ENCODE measurements at regions not wholly inside any gene's neighbourhood (a gene's known extent, or its start where the extent isn't known, plus 50 kb on each side); places are given as distances from the start of the nearest gene placed in this dataset.

DNA sequence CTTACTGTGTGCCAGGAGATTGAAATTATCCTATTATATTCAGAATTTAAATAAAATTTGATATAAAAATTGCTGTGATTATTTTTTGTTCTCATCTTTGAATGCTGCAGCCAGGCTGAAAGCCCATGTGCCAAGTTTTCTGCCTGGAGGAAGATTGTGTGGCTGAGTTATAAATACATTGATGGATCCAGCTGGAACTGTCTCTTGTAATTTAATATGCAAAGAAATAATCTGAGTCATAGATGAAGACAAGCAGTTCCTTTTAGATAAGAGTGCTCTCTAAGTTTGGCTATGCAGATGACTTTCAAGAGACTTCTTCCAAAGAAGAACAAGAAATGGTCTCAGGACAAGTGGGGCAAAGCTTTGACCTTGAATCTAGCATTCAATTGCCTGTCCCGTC lies 871.0 kb downstream of the CDH11 start:
- TF ChIP-seq, protein P1, sequence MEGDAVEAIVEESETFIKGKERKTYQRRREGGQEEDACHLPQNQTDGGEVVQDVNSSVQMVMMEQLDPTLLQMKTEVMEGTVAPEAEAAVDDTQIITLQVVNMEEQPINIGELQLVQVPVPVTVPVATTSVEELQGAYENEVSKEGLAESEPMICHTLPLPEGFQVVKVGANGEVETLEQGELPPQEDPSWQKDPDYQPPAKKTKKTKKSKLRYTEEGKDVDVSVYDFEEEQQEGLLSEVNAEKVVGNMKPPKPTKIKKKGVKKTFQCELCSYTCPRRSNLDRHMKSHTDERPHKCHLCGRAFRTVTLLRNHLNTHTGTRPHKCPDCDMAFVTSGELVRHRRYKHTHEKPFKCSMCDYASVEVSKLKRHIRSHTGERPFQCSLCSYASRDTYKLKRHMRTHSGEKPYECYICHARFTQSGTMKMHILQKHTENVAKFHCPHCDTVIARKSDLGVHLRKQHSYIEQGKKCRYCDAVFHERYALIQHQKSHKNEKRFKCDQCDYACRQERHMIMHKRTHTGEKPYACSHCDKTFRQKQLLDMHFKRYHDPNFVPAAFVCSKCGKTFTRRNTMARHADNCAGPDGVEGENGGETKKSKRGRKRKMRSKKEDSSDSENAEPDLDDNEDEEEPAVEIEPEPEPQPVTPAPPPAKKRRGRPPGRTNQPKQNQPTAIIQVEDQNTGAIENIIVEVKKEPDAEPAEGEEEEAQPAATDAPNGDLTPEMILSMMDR (IDR thresholded peaks at IDR 0.05; ENCODE audit: low read depth, low read length, poor library complexity, severe bottlenecking): no peak
- no peak for TF ChIP-seq EZH2phosphoT487 (IDR thresholded peaks at IDR 0.05; ENCODE audit: borderline replicate concordance, low read length)
- H3K4me2 ChIP-seq (ENCODE audit: low read length): no peak overlapping the region
- H3K9me3 ChIP-seq (ENCODE audit: control insufficient read depth, insufficient read depth, low read length): no peaks in the 10 kb centered on the region
- no peaks in the 10 kb centered on the region for H3K4me1 ChIP-seq (ENCODE audit: control insufficient read depth, low read length)
- H3K4me3 ChIP-seq (ENCODE audit: low read length): no peak overlapping the region
- no peaks in the 10 kb centered on the region for H3K27me3 ChIP-seq (ENCODE audit: control insufficient read depth, low read length)
- H3F3A ChIP-seq (ENCODE audit: control insufficient read depth, insufficient read depth): no peaks in the 10 kb centered on the region
- no peaks in the 10 kb centered on the region for H3K9me2 ChIP-seq (replicated peaks; ENCODE audit: control insufficient read depth, low read length)
- H4K20me1 ChIP-seq (ENCODE audit: control insufficient read depth, insufficient read depth, low read depth, low read length): no peaks in the 10 kb centered on the region
- no peak overlapping the region for H3K27ac ChIP-seq (ENCODE audit: low read depth, low read length)
- H3K36me3 ChIP-seq (ENCODE audit: control insufficient read depth, low read length): no peaks in the 10 kb centered on the region
- no peaks in the 10 kb centered on the region for H3K79me2 ChIP-seq (ENCODE audit: control insufficient read depth, low read length)

DNA sequence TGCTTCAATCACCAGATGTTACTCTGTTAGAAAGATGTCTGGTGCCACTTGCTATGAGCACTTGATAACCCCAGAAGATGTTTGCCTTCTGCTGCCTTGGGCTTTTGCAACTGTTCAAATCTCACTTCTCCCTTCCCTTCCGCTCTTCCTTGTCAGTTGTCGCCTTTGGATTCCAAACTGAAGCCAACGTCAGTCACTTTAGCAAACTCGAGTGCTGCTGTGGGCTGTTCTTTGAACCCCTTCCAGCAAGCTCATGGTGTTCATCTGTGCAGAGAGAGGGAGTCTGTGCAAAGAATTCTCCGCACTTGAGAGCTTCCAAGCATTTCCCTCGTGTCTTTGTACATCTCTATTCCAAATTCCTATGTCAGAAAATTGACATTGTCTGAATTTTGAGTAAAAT lies 879.4 kb downstream of the CDH11 start:
- no peaks in the 10 kb centered on the region for H3K4me1 ChIP-seq (ENCODE audit: control insufficient read depth, low read length)
- H3K79me2 ChIP-seq (ENCODE audit: control insufficient read depth, low read length): no peaks in the 10 kb centered on the region
- no peak overlapping the region for H3K27ac ChIP-seq (ENCODE audit: low read depth, low read length)
- H3K4me3 ChIP-seq (ENCODE audit: low read length): no peak overlapping the region
- no peak overlapping the region for H3K4me2 ChIP-seq (ENCODE audit: low read length)
- H4K20me1 ChIP-seq (ENCODE audit: control insufficient read depth, insufficient read depth, low read depth, low read length): no peaks in the 10 kb centered on the region
- no peaks in the 10 kb centered on the region for H3F3A ChIP-seq (ENCODE audit: control insufficient read depth, insufficient read depth)
- H3K36me3 ChIP-seq (ENCODE audit: control insufficient read depth, low read length): no peaks in the 10 kb centered on the region
- peaks cover 8% of the 10 kb centered on the region for H3K9me3 ChIP-seq (ENCODE audit: control insufficient read depth, insufficient read depth, low read length)
- H3K9me2 ChIP-seq (replicated peaks; ENCODE audit: control insufficient read depth, low read length): no peaks in the 10 kb centered on the region
- no peaks in the 10 kb centered on the region for H3K27me3 ChIP-seq (ENCODE audit: control insufficient read depth, low read length)
- TF ChIP-seq, protein P1 (IDR thresholded peaks at IDR 0.05; ENCODE audit: low read depth, low read length, poor library complexity, severe bottlenecking): no peak
- no peak for TF ChIP-seq EZH2phosphoT487 (IDR thresholded peaks at IDR 0.05; ENCODE audit: borderline replicate concordance, low read length)

DNA sequence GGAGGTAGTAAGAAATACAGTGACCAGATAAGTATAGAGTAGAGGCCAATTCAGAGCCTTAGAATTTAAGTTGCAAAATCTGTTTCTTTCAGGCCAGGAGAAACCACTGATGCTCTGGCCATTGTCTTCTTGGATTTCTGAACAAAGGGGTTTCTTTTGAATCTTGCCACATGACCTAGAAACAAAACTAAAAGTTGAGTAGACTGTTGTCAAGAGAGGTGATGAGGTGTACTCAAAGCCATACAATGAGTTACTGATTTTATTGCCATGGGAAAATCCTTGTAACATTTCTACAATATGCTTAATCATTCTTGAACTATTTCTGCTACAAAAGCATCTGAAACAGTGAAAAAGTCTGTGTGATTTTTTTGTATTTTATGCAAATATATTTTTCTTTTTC lies 881.3 kb downstream of the CDH11 start:
- TF ChIP-seq, protein P1 (IDR thresholded peaks at IDR 0.05; ENCODE audit: low read depth, low read length, poor library complexity, severe bottlenecking): no peak
- no peak for TF ChIP-seq EZH2phosphoT487 (IDR thresholded peaks at IDR 0.05; ENCODE audit: borderline replicate concordance, low read length)

DNA sequence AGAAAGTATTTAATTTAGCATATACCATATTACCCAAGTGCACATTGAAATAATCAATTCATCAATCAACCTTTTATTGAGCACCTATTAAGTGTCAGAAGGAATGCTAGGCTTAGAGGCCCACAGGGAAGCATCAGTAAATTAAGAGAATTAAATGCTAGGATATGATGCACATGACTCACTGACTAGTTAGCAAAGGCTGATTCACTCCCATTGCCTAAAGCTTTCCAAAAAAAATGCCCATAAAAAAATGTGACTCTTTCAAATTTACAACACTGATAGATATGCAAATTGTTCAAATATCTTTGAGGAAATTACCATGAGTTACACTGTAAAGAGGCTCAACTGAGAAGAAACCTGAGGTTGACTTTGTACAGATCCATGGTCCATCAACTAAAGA lies 883.3 kb downstream of the CDH11 start:
- H3F3A ChIP-seq (ENCODE audit: control insufficient read depth, insufficient read depth): no peaks in the 10 kb centered on the region
- no peak overlapping the region for H3K4me2 ChIP-seq (ENCODE audit: low read length)
- no peaks in the 10 kb centered on the region for H3K4me1 ChIP-seq (ENCODE audit: control insufficient read depth, low read length)
- H3K4me3 ChIP-seq (ENCODE audit: low read length): no peak overlapping the region
- no peaks in the 10 kb centered on the region for H3K79me2 ChIP-seq (ENCODE audit: control insufficient read depth, low read length)
- no peak overlapping the region for H3K27ac ChIP-seq (ENCODE audit: low read depth, low read length)
- H3K27me3 ChIP-seq (ENCODE audit: control insufficient read depth, low read length): no peaks in the 10 kb centered on the region
- H3K9me3 ChIP-seq (ENCODE audit: control insufficient read depth, insufficient read depth, low read length): no peaks in the 10 kb centered on the region
- H3K9me2 ChIP-seq (replicated peaks; ENCODE audit: control insufficient read depth, low read length): no peaks in the 10 kb centered on the region
- TF ChIP-seq, protein P1 (IDR thresholded peaks at IDR 0.05; ENCODE audit: low read depth, low read length, poor library complexity, severe bottlenecking): no peak
- TF ChIP-seq EZH2phosphoT487 (IDR thresholded peaks at IDR 0.05; ENCODE audit: borderline replicate concordance, low read length): no peak
- H3K36me3 ChIP-seq (ENCODE audit: control insufficient read depth, low read length): no peaks in the 10 kb centered on the region
- no peaks in the 10 kb centered on the region for H4K20me1 ChIP-seq (ENCODE audit: control insufficient read depth, insufficient read depth, low read depth, low read length)

More for the DNA sequence above, 881.3 kb downstream of the CDH11 start:
- Histone ChIP-seq H4K20me1 (ENCODE audit: control insufficient read depth, insufficient read depth, low read depth, low read length) (no peaks in the 10 kb centered on the region), H3K4me3 (ENCODE audit: low read length) (no peak overlapping the region), H3F3A (ENCODE audit: control insufficient read depth, insufficient read depth) (no peaks in the 10 kb centered on the region), H3K27me3 (ENCODE audit: control insufficient read depth, low read length) (no peaks in the 10 kb centered on the region), H3K36me3 (ENCODE audit: control insufficient read depth, low read length) (no peaks in the 10 kb centered on the region), H3K79me2 (ENCODE audit: control insufficient read depth, low read length) (no peaks in the 10 kb centered on the region), H3K27ac (ENCODE audit: low read depth, low read length) (no peak overlapping the region), H3K4me2 (ENCODE audit: low read length) (no peak overlapping the region), H3K9me3 (ENCODE audit: control insufficient read depth, insufficient read depth, low read length) (peaks cover 8% of the 10 kb centered on the region), H3K4me1 (ENCODE audit: control insufficient read depth, low read length) (no peaks in the 10 kb centered on the region), H3K9me2 (replicated peaks; ENCODE audit: control insufficient read depth, low read length) (no peaks in the 10 kb centered on the region)

All from DOHH2 (cell line).